ENCODE measurements at regions not wholly inside any gene's neighbourhood (a gene's known extent, or its start where the extent isn't known, plus 50 kb on each side); places are given as distances from the start of the nearest gene placed in this dataset.

- H3K9me3 Mint-ChIP-seq, result peaks cover 46% of the 10 kb centered on the region
- DNase-seq (ENCODE audit: low spot score in 2 of 2, unreplicated experiment in 2 of 2), result no peak
- H3K4me3 Mint-ChIP-seq, result no peak overlapping the region
- TF ChIP-seq CTCF (IDR thresholded peaks at IDR 0.05; ENCODE audit: unreplicated experiment), result no peak
- H3K27ac Mint-ChIP-seq, result no peak overlapping the region
- no peaks in the 10 kb centered on the region for H3K36me3 Mint-ChIP-seq
- no peaks in the 10 kb centered on the region for H3K27me3 Mint-ChIP-seq (ENCODE audit: low read depth)
- no peaks in the 10 kb centered on the region for H3K4me1 Mint-ChIP-seq
Observed at GRCh38 chr4:175109933-175110332, 191.8 kb downstream of the ADAM29 start.

GRCh38 chr4:175125410-175126068, 207.4 kb downstream of the ADAM29 start:
- H3K36me3 Mint-ChIP-seq, result peaks cover 8% of the 10 kb centered on the region
- DNase-seq (ENCODE audit: low spot score in 2 of 2, unreplicated experiment in 2 of 2), result no peak
- no peaks in the 10 kb centered on the region for H3K4me1 Mint-ChIP-seq
- H3K4me3 Mint-ChIP-seq, result no peak overlapping the region
- no peaks in the 10 kb centered on the region for H3K27me3 Mint-ChIP-seq (ENCODE audit: low read depth)
- H3K27ac Mint-ChIP-seq, result no peak overlapping the region
- TF ChIP-seq CTCF (IDR thresholded peaks at IDR 0.05; ENCODE audit: unreplicated experiment), result no peak
- peaks cover 44% of the 10 kb centered on the region for H3K9me3 Mint-ChIP-seq

DNA sequence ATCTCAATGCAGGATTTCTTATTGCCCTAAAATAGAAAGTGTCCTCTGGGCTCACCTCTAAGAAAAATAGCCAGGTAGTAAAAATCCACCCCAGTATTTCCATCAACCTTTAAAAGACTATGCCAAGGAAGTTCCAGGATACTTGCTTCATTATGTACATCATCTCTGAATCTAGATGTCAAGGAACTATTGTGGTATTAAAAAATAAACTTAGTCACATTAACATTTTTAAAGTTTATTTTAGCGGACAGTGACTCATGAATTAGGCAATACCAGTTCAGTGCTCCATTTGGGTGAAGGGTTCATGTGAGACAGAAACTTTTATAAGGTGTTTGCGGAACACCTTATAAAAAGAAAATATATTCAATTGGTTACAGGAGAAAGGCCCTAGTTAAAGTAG, 209.2 kb downstream of the ADAM29 start:
- DNase-seq (ENCODE audit: low spot score in 2 of 2, unreplicated experiment in 2 of 2), result no peak
- H3K27ac Mint-ChIP-seq, result no peak overlapping the region
- no peak overlapping the region for H3K4me3 Mint-ChIP-seq
- H3K4me1 Mint-ChIP-seq, result no peaks in the 10 kb centered on the region
- peaks cover 4% of the 10 kb centered on the region for H3K36me3 Mint-ChIP-seq
- no peak for TF ChIP-seq CTCF (IDR thresholded peaks at IDR 0.05; ENCODE audit: unreplicated experiment)
- peaks cover 26% of the 10 kb centered on the region for H3K9me3 Mint-ChIP-seq
- H3K27me3 Mint-ChIP-seq (ENCODE audit: low read depth), result no peaks in the 10 kb centered on the region

DNA sequence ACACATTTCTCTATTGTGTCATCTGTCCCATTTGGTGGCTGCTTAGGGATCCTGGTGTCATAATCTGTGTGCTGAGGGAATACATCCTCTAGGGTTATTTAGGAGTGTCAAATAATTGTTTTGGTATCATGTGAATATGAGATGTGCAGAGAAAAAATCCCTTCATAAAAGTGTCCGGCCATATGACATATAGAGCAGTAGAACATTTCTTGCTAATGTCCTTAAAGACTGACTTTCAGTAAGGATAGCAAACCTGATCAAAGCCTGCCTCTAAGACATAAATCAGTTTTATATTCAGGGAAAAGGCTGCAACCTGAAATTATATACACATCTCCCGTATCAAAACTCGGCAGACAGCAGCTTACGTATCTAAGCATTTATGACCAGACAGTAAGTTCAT, 211.6 kb downstream of the ADAM29 start:
- Mint-ChIP-seq H3K27me3 (ENCODE audit: low read depth) (no peaks in the 10 kb centered on the region), H3K27ac (no peak overlapping the region), H3K4me1 (no peaks in the 10 kb centered on the region), H3K36me3 (no peaks in the 10 kb centered on the region), H3K9me3 (peaks cover 2% of the 10 kb centered on the region), H3K4me3 (no peak overlapping the region)
- TF ChIP-seq CTCF (IDR thresholded peaks at IDR 0.05; ENCODE audit: unreplicated experiment), result no peak
- no peak for DNase-seq (ENCODE audit: low spot score in 2 of 2, unreplicated experiment in 2 of 2)

- H3K9me3 Mint-ChIP-seq, result no peaks in the 10 kb centered on the region
- no peak for TF ChIP-seq CTCF (IDR thresholded peaks at IDR 0.05; ENCODE audit: unreplicated experiment)
- H3K4me1 Mint-ChIP-seq, result no peaks in the 10 kb centered on the region
- no peak overlapping the region for H3K4me3 Mint-ChIP-seq
- no peak for DNase-seq (ENCODE audit: low spot score in 2 of 2, unreplicated experiment in 2 of 2)
- H3K36me3 Mint-ChIP-seq, result no peaks in the 10 kb centered on the region
- H3K27ac Mint-ChIP-seq, result no peak overlapping the region
- no peaks in the 10 kb centered on the region for H3K27me3 Mint-ChIP-seq (ENCODE audit: low read depth)
Observed at GRCh38 chr4:175139205-175139604, 221.0 kb downstream of the ADAM29 start.

GRCh38 chr4:175143116-175143515, 225.0 kb downstream of the ADAM29 start:
- H3K4me3 Mint-ChIP-seq, result no peak overlapping the region
- no peaks in the 10 kb centered on the region for H3K27me3 Mint-ChIP-seq (ENCODE audit: low read depth)
- no peaks in the 10 kb centered on the region for H3K4me1 Mint-ChIP-seq
- TF ChIP-seq CTCF (IDR thresholded peaks at IDR 0.05; ENCODE audit: unreplicated experiment), result no peak
- H3K9me3 Mint-ChIP-seq, result no peaks in the 10 kb centered on the region
- H3K27ac Mint-ChIP-seq, result no peak overlapping the region
- DNase-seq (ENCODE audit: low spot score in 2 of 2, unreplicated experiment in 2 of 2), result no peak
- no peaks in the 10 kb centered on the region for H3K36me3 Mint-ChIP-seq

All from mesothelial cell of epicardium (in vitro differentiated cells).